ENCODE measurements at regions not wholly inside any gene's neighbourhood (a gene's known extent, or its start where the extent isn't known, plus 50 kb on each side); places are given as distances from the start of the nearest gene placed in this dataset.

- TF ChIP-seq SMC3 (IDR thresholded peaks at IDR 0.05; ENCODE audit: borderline replicate concordance, low read length) (no peak), BACH1 (IDR thresholded peaks at IDR 0.05; ENCODE audit: borderline replicate concordance) (no peak), POLR2A (IDR thresholded peaks at IDR 0.05; ENCODE audit: low read depth, low read length) (no peak), USF2 (IDR thresholded peaks at IDR 0.05; ENCODE audit: borderline replicate concordance, low read depth, low read length) (no peak), NR2C2 (IDR thresholded peaks at IDR 0.05; ENCODE audit: borderline replicate concordance, control insufficient read depth, insufficient read length, low read depth) (no peak)
- TF ChIP-seq, protein P1, sequence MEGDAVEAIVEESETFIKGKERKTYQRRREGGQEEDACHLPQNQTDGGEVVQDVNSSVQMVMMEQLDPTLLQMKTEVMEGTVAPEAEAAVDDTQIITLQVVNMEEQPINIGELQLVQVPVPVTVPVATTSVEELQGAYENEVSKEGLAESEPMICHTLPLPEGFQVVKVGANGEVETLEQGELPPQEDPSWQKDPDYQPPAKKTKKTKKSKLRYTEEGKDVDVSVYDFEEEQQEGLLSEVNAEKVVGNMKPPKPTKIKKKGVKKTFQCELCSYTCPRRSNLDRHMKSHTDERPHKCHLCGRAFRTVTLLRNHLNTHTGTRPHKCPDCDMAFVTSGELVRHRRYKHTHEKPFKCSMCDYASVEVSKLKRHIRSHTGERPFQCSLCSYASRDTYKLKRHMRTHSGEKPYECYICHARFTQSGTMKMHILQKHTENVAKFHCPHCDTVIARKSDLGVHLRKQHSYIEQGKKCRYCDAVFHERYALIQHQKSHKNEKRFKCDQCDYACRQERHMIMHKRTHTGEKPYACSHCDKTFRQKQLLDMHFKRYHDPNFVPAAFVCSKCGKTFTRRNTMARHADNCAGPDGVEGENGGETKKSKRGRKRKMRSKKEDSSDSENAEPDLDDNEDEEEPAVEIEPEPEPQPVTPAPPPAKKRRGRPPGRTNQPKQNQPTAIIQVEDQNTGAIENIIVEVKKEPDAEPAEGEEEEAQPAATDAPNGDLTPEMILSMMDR (IDR thresholded peaks at IDR 0.05 in 2 of 3, conservative IDR thresholded peaks at IDR 0.05 in 1 of 3; ENCODE audit: control insufficient read depth in 2 of 3, extremely low read depth in 1 of 3, insufficient read depth in 1 of 3, low read depth in 3 of 3, low read length in 3 of 3): no peak
- TF ChIP-seq, protein P2, sequence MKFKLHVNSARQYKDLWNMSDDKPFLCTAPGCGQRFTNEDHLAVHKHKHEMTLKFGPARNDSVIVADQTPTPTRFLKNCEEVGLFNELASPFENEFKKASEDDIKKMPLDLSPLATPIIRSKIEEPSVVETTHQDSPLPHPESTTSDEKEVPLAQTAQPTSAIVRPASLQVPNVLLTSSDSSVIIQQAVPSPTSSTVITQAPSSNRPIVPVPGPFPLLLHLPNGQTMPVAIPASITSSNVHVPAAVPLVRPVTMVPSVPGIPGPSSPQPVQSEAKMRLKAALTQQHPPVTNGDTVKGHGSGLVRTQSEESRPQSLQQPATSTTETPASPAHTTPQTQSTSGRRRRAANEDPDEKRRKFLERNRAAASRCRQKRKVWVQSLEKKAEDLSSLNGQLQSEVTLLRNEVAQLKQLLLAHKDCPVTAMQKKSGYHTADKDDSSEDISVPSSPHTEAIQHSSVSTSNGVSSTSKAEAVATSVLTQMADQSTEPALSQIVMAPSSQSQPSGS (IDR thresholded peaks at IDR 0.05; ENCODE audit: low read length): no peak
Observed at GRCh38 chr2:38430196-38430595, 53.1 kb upstream of the ATL2 start.
